ENCODE measurements at regions not wholly inside any gene's neighbourhood (a gene's known extent, or its start where the extent isn't known, plus 50 kb on each side); places are given as distances from the start of the nearest gene placed in this dataset.

DNA sequence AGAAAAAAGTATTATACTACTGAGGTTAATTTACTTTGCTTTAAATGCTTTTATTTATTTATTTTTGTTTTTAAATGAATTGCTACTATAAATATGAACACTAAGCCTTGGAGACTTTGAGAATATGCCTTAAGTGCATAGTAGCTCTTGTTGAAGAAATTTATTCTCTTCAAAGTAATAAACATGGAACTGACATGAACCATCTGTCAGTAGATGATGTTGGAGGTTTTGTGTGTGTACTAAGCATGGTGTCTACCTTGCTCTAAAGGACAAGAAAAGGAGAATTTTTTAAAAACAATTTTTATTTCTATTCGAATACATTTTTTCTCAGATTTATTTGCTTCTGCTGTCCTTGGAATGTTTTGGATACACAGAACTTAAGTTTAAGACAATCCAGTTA, 81.1 kb upstream of the PDZRN3 start:
- H3K4me1 ChIP-seq (ENCODE audit: insufficient read depth, low read length, severe bottlenecking): no peaks in the 10 kb centered on the region
- no peaks in the 10 kb centered on the region for H3F3A ChIP-seq (ENCODE audit: insufficient read depth, low read length)
- H3K27me3 ChIP-seq (ENCODE audit: insufficient read depth, low read length): no peaks in the 10 kb centered on the region
- no peak overlapping the region for H3K4me3 ChIP-seq (ENCODE audit: low read depth, low read length, poor library complexity, severe bottlenecking)
- no peak overlapping the region for H2AFZ ChIP-seq (ENCODE audit: low read length)
- no peaks in the 10 kb centered on the region for H3K79me2 ChIP-seq (ENCODE audit: insufficient read depth, low read length)
- H3K36me3 ChIP-seq (ENCODE audit: insufficient read depth, low read length): no peaks in the 10 kb centered on the region
- H3K4me2 ChIP-seq (ENCODE audit: low read length): no peak overlapping the region
- H3K9ac ChIP-seq (ENCODE audit: low read length): no peak overlapping the region
- H3K9me2 ChIP-seq (ENCODE audit: low read depth, low read length): no peaks in the 10 kb centered on the region
- H3K27ac ChIP-seq (ENCODE audit: low read depth, low read length, poor library complexity, severe bottlenecking): no peak overlapping the region
- TF ChIP-seq CTCF (IDR thresholded peaks at IDR 0.05; ENCODE audit: low read length): no peak
- no peak for TF ChIP-seq EZH2 (IDR thresholded peaks at IDR 0.05; ENCODE audit: borderline replicate concordance, low read length)
- no peaks in the 10 kb centered on the region for H4K20me1 ChIP-seq (ENCODE audit: insufficient read depth, low read length)
- H3K9me3 ChIP-seq (ENCODE audit: low read length): no peaks in the 10 kb centered on the region

GRCh38 chr3:73699327-73699726, 74.6 kb upstream of the PDZRN3 start:
- H3K9me2 ChIP-seq (ENCODE audit: low read depth, low read length): no peaks in the 10 kb centered on the region
- H3K4me1 ChIP-seq (ENCODE audit: insufficient read depth, low read length, severe bottlenecking): no peaks in the 10 kb centered on the region
- no peaks in the 10 kb centered on the region for H3K27me3 ChIP-seq (ENCODE audit: insufficient read depth, low read length)
- no peak overlapping the region for H3K9ac ChIP-seq (ENCODE audit: low read length)
- H4K20me1 ChIP-seq (ENCODE audit: insufficient read depth, low read length): no peaks in the 10 kb centered on the region
- no peaks in the 10 kb centered on the region for H3K79me2 ChIP-seq (ENCODE audit: insufficient read depth, low read length)
- no peaks in the 10 kb centered on the region for H3K36me3 ChIP-seq (ENCODE audit: insufficient read depth, low read length)
- no peaks in the 10 kb centered on the region for H3K9me3 ChIP-seq (ENCODE audit: low read length)
- H2AFZ ChIP-seq (ENCODE audit: low read length): no peak overlapping the region
- TF ChIP-seq CTCF (IDR thresholded peaks at IDR 0.05; ENCODE audit: low read length): no peak
- TF ChIP-seq EZH2 (IDR thresholded peaks at IDR 0.05; ENCODE audit: borderline replicate concordance, low read length): no peak
- H3F3A ChIP-seq (ENCODE audit: insufficient read depth, low read length): no peaks in the 10 kb centered on the region
- H3K4me2 ChIP-seq (ENCODE audit: low read length): no peak overlapping the region
- H3K27ac ChIP-seq (ENCODE audit: low read depth, low read length, poor library complexity, severe bottlenecking): no peak overlapping the region
- no peak overlapping the region for H3K4me3 ChIP-seq (ENCODE audit: low read depth, low read length, poor library complexity, severe bottlenecking)

DNA sequence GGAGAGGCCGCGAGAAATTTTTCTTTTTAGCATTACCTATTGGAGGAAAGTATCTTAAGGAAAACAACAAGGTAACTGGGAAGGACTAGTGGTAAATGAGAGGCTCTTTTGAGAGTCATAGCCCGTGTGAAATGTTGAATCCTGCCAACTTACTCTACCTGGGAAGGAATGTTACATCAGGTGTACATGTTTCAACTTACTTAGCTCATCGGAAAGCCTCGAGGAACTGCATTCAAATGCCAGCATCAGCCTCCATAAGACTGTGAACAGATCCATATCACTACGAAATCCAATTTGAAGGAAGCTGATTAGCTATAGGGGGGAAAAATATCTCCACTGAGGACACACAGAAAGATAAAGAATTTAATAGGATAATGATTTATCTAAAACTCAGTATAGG, 72.3 kb upstream of the PDZRN3 start:
- Histone ChIP-seq H3F3A (ENCODE audit: insufficient read depth, low read length) (no peaks in the 10 kb centered on the region), H3K9me2 (ENCODE audit: low read depth, low read length) (no peaks in the 10 kb centered on the region), H3K4me3 (ENCODE audit: low read depth, low read length, poor library complexity, severe bottlenecking) (no peak overlapping the region), H3K36me3 (ENCODE audit: insufficient read depth, low read length) (no peaks in the 10 kb centered on the region), H3K4me1 (ENCODE audit: insufficient read depth, low read length, severe bottlenecking) (no peaks in the 10 kb centered on the region), H3K9me3 (ENCODE audit: low read length) (no peaks in the 10 kb centered on the region), H4K20me1 (ENCODE audit: insufficient read depth, low read length) (no peaks in the 10 kb centered on the region), H3K27me3 (ENCODE audit: insufficient read depth, low read length) (no peaks in the 10 kb centered on the region), H3K4me2 (ENCODE audit: low read length) (no peak overlapping the region), H3K27ac (ENCODE audit: low read depth, low read length, poor library complexity, severe bottlenecking) (no peak overlapping the region), H2AFZ (ENCODE audit: low read length) (no peak overlapping the region), H3K9ac (ENCODE audit: low read length) (no peak overlapping the region), H3K79me2 (ENCODE audit: insufficient read depth, low read length) (no peaks in the 10 kb centered on the region)
- TF ChIP-seq CTCF (IDR thresholded peaks at IDR 0.05; ENCODE audit: low read length): no peak
- no peak for TF ChIP-seq EZH2 (IDR thresholded peaks at IDR 0.05; ENCODE audit: borderline replicate concordance, low read length)
